OCI-LY1 (cell line): ENCODE measurements at regions not wholly inside any gene's neighbourhood (a gene's known extent, or its start where the extent isn't known, plus 50 kb on each side); places are given as distances from the start of the nearest gene placed in this dataset.

Experiments
- CTCF ChIP-seq: fragments of 200-600 bp; sonication (generic), shearing (Covaris generic); IDR thresholded peaks from 2 replicates; pipeline ENCODE4 v1.5.1; 2017; ENCODE audit warnings: mild to moderate bottlenecking, antibody characterized with exemption, low read length, moderate library complexity, mixed read lengths
- EZH2 ChIP-seq: fragments of 200-600 bp; sonication (generic), shearing (Covaris generic); IDR thresholded peaks from 2 replicates; pipeline ENCODE4 v1.8.0; 2017; ENCODE audit warnings: borderline replicate concordance, mixed run types, mild to moderate bottlenecking, antibody characterized with exemption, low read length, moderate library complexity, mixed read lengths

- TF ChIP-seq CTCF: no peak
- TF ChIP-seq EZH2: no peak
Measured at GRCh38 chr5:159422361-159422760, 92.1 kb upstream of the IL12B start.
